ENCODE measurements at regions not wholly inside any gene's neighbourhood (a gene's known extent, or its start where the extent isn't known, plus 50 kb on each side); places are given as distances from the start of the nearest gene placed in this dataset.

DNA sequence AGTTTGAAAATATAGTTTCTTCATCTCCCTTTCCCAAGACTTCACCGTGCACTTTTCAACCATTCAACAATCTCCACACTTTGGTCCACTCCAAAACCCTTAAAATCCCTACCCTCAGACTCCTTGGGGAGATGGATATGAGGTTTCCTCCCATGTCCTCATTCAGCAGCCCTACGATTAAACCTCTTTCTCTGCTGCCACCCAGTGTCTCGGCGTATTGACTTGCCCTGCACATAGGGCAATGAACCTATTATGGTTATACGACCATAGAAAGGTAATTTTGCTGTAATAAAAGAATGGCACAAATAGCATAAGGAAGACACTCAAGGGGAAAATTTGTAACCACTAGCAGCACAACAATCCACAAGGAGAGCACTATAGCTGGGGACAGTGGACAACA lies 803.5 kb downstream of the TLE1 start:
- no peak overlapping the region for H3K27ac ChIP-seq (ENCODE audit: low read depth, low read length, severe bottlenecking)
- no peaks in the 10 kb centered on the region for H3K4me1 ChIP-seq (ENCODE audit: control insufficient read depth, insufficient read depth, low read length, poor library complexity, severe bottlenecking)
- 83 to 94% methylated on average over 1 to 2 of the region's 5 CpGs for WGBS, 2 experiments (ENCODE audit: insufficient coverage in 2 of 2)
- no peak overlapping the region for H3K4me3 ChIP-seq (ENCODE audit: extremely low read depth, insufficient read depth, low read length, poor library complexity, severe bottlenecking)
- H3K36me3 ChIP-seq (ENCODE audit: control insufficient read depth, insufficient read depth, low read length) = no peaks in the 10 kb centered on the region
- no peaks in the 10 kb centered on the region for H3K9me3 ChIP-seq (ENCODE audit: control insufficient read depth, low read length)

GRCh38 chr9:80883826-80884579 lies 805.3 kb downstream of the TLE1 start:
- H3K36me3 ChIP-seq (ENCODE audit: control insufficient read depth, insufficient read depth, low read length) = no peaks in the 10 kb centered on the region
- no peaks in the 10 kb centered on the region for H3K9me3 ChIP-seq (ENCODE audit: control insufficient read depth, low read length)
- no peak overlapping the region for H3K4me3 ChIP-seq (ENCODE audit: extremely low read depth, insufficient read depth, low read length, poor library complexity, severe bottlenecking)
- no peaks in the 10 kb centered on the region for H3K4me1 ChIP-seq (ENCODE audit: control insufficient read depth, insufficient read depth, low read length, poor library complexity, severe bottlenecking)
- no peak overlapping the region for H3K27ac ChIP-seq (ENCODE audit: low read depth, low read length, severe bottlenecking)
- WGBS, 2 experiments (ENCODE audit: insufficient coverage in 2 of 2) = 87 to 96% methylated on average over 3 of the region's 5 CpGs

GRCh38 chr9:80883426-80883825 lies 805.9 kb downstream of the TLE1 start:
- Histone ChIP-seq H3K27ac (ENCODE audit: low read depth, low read length, severe bottlenecking) (no peak overlapping the region), H3K4me1 (ENCODE audit: control insufficient read depth, insufficient read depth, low read length, poor library complexity, severe bottlenecking) (no peaks in the 10 kb centered on the region), H3K4me3 (ENCODE audit: extremely low read depth, insufficient read depth, low read length, poor library complexity, severe bottlenecking) (no peak overlapping the region), H3K9me3 (ENCODE audit: control insufficient read depth, low read length) (no peaks in the 10 kb centered on the region), H3K36me3 (ENCODE audit: control insufficient read depth, insufficient read depth, low read length) (no peaks in the 10 kb centered on the region)
- WGBS, 2 experiments (ENCODE audit: insufficient coverage in 2 of 2) = no CpG with 5 or more reads among the region's 5 CpGs

- no peak overlapping the region for H3K27ac ChIP-seq (ENCODE audit: low read depth, low read length, severe bottlenecking)
- no peak overlapping the region for H3K4me3 ChIP-seq (ENCODE audit: extremely low read depth, insufficient read depth, low read length, poor library complexity, severe bottlenecking)
- no peaks in the 10 kb centered on the region for H3K9me3 ChIP-seq (ENCODE audit: control insufficient read depth, low read length)
- no peaks in the 10 kb centered on the region for H3K4me1 ChIP-seq (ENCODE audit: control insufficient read depth, insufficient read depth, low read length, poor library complexity, severe bottlenecking)
- WGBS, 2 experiments (ENCODE audit: insufficient coverage in 2 of 2) = 38 to 43% methylated on average over 3 of the region's 5 CpGs
- H3K36me3 ChIP-seq (ENCODE audit: control insufficient read depth, insufficient read depth, low read length) = no peaks in the 10 kb centered on the region
Measured at GRCh38 chr9:80881940-80882339, 807.4 kb downstream of the TLE1 start.

DNA sequence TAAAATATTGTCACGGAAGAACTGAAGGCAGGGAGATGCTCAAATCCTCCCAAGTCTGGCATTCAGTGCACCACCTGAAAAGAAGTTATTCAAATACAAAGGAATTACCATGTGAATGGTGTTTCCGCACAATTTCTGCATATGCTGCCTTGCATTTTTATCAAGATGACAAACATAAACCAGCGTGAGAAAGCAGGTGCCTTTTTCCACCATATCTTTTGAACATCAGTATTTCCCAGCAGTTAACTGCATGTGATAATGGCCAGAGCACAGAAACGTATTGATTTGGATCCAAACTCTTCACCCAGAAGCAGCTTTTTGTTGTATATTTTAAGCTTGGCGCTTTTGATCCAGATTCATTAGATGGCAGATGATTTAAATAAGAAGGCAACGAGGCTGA lies 808.0 kb downstream of the TLE1 start:
- Histone ChIP-seq H3K27ac (ENCODE audit: low read depth, low read length, severe bottlenecking) (no peak overlapping the region), H3K9me3 (ENCODE audit: control insufficient read depth, low read length) (no peaks in the 10 kb centered on the region), H3K4me1 (ENCODE audit: control insufficient read depth, insufficient read depth, low read length, poor library complexity, severe bottlenecking) (no peaks in the 10 kb centered on the region), H3K4me3 (ENCODE audit: extremely low read depth, insufficient read depth, low read length, poor library complexity, severe bottlenecking) (no peak overlapping the region), H3K36me3 (ENCODE audit: control insufficient read depth, insufficient read depth, low read length) (no peaks in the 10 kb centered on the region)
- WGBS, 2 experiments (ENCODE audit: insufficient coverage in 2 of 2) = 14 to 51% methylated on average over 1 to 4 of the region's 6 CpGs

GRCh38 chr9:80878556-80878955 lies 810.8 kb downstream of the TLE1 start:
- no CpG with 5 or more reads among the region's 2 CpGs for WGBS, 2 experiments (ENCODE audit: insufficient coverage in 2 of 2)
- no peaks in the 10 kb centered on the region for H3K9me3 ChIP-seq (ENCODE audit: control insufficient read depth, low read length)
- H3K4me1 ChIP-seq (ENCODE audit: control insufficient read depth, insufficient read depth, low read length, poor library complexity, severe bottlenecking) = peaks cover 8% of the 10 kb centered on the region
- H3K4me3 ChIP-seq (ENCODE audit: extremely low read depth, insufficient read depth, low read length, poor library complexity, severe bottlenecking) = no peak overlapping the region
- H3K36me3 ChIP-seq (ENCODE audit: control insufficient read depth, insufficient read depth, low read length) = no peaks in the 10 kb centered on the region
- H3K27ac ChIP-seq (ENCODE audit: low read depth, low read length, severe bottlenecking) = no peak overlapping the region

- 85 to 97% methylated on average over 3 of the region's 4 CpGs for WGBS, 2 experiments (ENCODE audit: insufficient coverage in 2 of 2)
Measured at GRCh38 chr9:80875947-80876346, 813.4 kb downstream of the TLE1 start.

GRCh38 chr9:80874276-80874675 lies 815.1 kb downstream of the TLE1 start:
- WGBS, 2 experiments (ENCODE audit: insufficient coverage in 2 of 2) = no CpG with 5 or more reads among the region's 1 CpG
- no peaks in the 10 kb centered on the region for H3K36me3 ChIP-seq (ENCODE audit: control insufficient read depth, insufficient read depth, low read length)
- no peak overlapping the region for H3K4me3 ChIP-seq (ENCODE audit: extremely low read depth, insufficient read depth, low read length, poor library complexity, severe bottlenecking)
- H3K9me3 ChIP-seq (ENCODE audit: control insufficient read depth, low read length) = no peaks in the 10 kb centered on the region
- H3K27ac ChIP-seq (ENCODE audit: low read depth, low read length, severe bottlenecking) = no peak overlapping the region
- H3K4me1 ChIP-seq (ENCODE audit: control insufficient read depth, insufficient read depth, low read length, poor library complexity, severe bottlenecking) = peaks cover 8% of the 10 kb centered on the region

More at GRCh38 chr9:80875947-80876346, 813.4 kb downstream of the TLE1 start:
- Histone ChIP-seq H3K4me3 (ENCODE audit: extremely low read depth, insufficient read depth, low read length, poor library complexity, severe bottlenecking) (no peak overlapping the region), H3K4me1 (ENCODE audit: control insufficient read depth, insufficient read depth, low read length, poor library complexity, severe bottlenecking) (peaks cover 8% of the 10 kb centered on the region), H3K36me3 (ENCODE audit: control insufficient read depth, insufficient read depth, low read length) (no peaks in the 10 kb centered on the region), H3K9me3 (ENCODE audit: control insufficient read depth, low read length) (no peaks in the 10 kb centered on the region), H3K27ac (ENCODE audit: low read depth, low read length, severe bottlenecking) (no peak overlapping the region)

DNA sequence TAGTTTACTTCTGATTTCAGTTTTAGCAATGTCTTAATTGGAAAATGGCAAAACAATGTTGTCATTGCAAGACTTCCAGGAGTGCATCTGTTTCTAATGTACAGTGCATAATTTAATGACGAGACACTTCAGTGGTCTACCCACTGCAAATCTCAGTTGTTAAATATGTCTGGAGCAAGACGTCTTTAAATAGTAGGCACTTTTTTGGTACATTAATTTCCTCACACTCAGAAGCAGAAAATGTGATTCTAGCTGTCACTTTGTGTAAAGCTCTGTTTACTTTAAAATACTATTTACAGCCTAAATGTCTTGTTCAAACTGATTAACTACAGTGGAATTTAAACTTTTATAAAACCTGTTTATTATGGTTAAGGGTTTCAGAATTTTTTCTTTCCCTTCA lies 815.5 kb downstream of the TLE1 start:
- Histone ChIP-seq H3K9me3 (ENCODE audit: control insufficient read depth, low read length) (no peaks in the 10 kb centered on the region), H3K36me3 (ENCODE audit: control insufficient read depth, insufficient read depth, low read length) (no peaks in the 10 kb centered on the region), H3K27ac (ENCODE audit: low read depth, low read length, severe bottlenecking) (no peak overlapping the region), H3K4me3 (ENCODE audit: extremely low read depth, insufficient read depth, low read length, poor library complexity, severe bottlenecking) (no peak overlapping the region), H3K4me1 (ENCODE audit: control insufficient read depth, insufficient read depth, low read length, poor library complexity, severe bottlenecking) (peaks cover 8% of the 10 kb centered on the region)
- WGBS, 2 experiments (ENCODE audit: insufficient coverage in 2 of 2) = 100% methylated on average over 1 of the region's 2 CpGs; no CpG with 5 or more reads in 1 of the 2 experiments

DNA sequence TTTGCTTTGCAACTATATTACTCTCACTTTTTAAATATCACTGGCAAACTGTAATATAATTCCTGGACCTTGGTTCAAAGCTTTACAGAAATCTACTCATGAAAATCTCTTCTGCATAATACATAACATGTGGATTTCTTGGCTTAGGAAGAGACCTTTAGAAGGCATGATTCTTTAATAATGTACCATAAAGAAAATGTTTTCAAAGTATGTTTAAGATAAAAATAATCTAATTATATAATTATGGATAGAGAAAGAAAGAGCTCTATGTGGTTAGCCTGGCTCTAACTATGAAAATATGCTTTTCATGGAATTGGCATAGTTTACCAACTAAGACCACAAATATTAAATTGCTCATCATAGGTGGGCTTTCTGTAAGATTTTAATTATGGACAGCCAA lies 817.8 kb downstream of the TLE1 start:
- Histone ChIP-seq H3K4me3 (ENCODE audit: extremely low read depth, insufficient read depth, low read length, poor library complexity, severe bottlenecking) (no peak overlapping the region), H3K36me3 (ENCODE audit: control insufficient read depth, insufficient read depth, low read length) (no peaks in the 10 kb centered on the region), H3K27ac (ENCODE audit: low read depth, low read length, severe bottlenecking) (no peak overlapping the region), H3K4me1 (ENCODE audit: control insufficient read depth, insufficient read depth, low read length, poor library complexity, severe bottlenecking) (peaks cover 8% of the 10 kb centered on the region), H3K9me3 (ENCODE audit: control insufficient read depth, low read length) (no peaks in the 10 kb centered on the region)

DNA sequence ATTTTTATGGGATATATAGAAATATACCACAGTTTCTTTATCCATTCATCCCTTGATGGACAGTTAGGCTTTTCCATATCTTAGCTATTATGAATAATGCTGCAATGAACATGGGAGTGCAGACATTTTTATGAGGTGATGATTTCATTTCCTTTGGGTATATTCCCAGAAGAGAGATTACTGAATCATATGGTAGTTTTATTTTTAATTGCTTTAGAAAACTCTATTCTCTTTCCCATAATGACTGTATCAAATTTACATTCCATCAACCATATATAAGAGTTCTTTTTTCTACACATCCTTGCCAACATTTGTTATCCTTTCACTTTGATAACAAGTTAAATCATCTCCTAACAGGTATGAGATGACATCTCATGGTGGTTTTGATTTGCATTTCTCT lies 821.6 kb downstream of the TLE1 start:
- Histone ChIP-seq H3K9me3 (ENCODE audit: control insufficient read depth, low read length) (no peaks in the 10 kb centered on the region), H3K4me1 (ENCODE audit: control insufficient read depth, insufficient read depth, low read length, poor library complexity, severe bottlenecking) (no peaks in the 10 kb centered on the region), H3K27ac (ENCODE audit: low read depth, low read length, severe bottlenecking) (no peak overlapping the region), H3K36me3 (ENCODE audit: control insufficient read depth, insufficient read depth, low read length) (no peaks in the 10 kb centered on the region), H3K4me3 (ENCODE audit: extremely low read depth, insufficient read depth, low read length, poor library complexity, severe bottlenecking) (no peak overlapping the region)
